ENCODE measurements at regions not wholly inside any gene's neighbourhood (a gene's known extent, or its start where the extent isn't known, plus 50 kb on each side); places are given as distances from the start of the nearest gene placed in this dataset.

DNA sequence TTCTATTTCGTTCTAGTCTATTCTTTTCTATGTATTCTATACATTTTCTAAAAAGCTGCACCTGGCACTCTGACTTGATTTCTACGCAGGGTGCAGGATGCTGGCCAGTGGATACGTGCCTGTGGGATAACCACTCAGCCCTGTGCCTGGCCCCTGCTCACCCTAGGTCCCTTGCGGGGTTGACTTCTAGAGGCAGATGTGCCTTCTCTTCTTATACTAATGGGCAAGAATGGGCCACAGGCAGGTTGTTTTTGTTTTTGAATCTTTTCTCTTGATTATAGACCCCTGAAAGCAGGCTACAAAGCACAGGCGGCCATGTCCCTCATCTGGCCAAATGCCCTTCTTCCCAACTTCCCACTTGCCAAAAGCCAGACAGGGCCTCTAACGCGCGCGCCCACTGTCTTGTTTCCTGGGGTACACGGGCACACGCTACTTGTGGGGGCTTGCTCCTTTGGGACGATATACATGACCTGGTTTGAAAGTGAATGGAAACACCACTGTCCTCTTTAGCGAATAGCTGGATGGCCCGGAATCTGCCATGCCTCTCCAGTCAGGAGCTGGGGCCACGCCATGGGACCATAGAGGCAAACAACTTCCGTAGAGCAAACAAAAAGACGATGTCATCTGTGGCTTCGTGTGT, 162.7 kb upstream of the IRX2 start:
- H3F3A ChIP-seq (ENCODE audit: low read length, unreplicated experiment) = no peaks in the 10 kb centered on the region
- no peaks in the 10 kb centered on the region for H3K4me1 ChIP-seq (ENCODE audit: insufficient read depth, low read length)
- no peak for ATAC-seq
- BruUV-seq (replicated peaks) = no TSS peak
- ChIA-PET POLR2A (ENCODE audit: unreplicated experiment) (no interaction called here), CTCF (no interaction called here)
- intact Hi-C loops (cut with micrococcal nuclease) = no loop called here
- no peak overlapping the region for H3K4me2 ChIP-seq (ENCODE audit: low read length)
- H3K9me2 ChIP-seq (replicated peaks; ENCODE audit: low read length) = no peaks in the 10 kb centered on the region
- no peak overlapping the region for H2AFZ ChIP-seq (ENCODE audit: low read length)
- no peaks in the 10 kb centered on the region for H4K20me1 ChIP-seq (ENCODE audit: low read length)
- no peaks in the 10 kb centered on the region for H3K36me3 ChIP-seq (ENCODE audit: low read depth, low read length)
- no peaks in the 10 kb centered on the region for H3K79me2 ChIP-seq (ENCODE audit: low read length)
- H3K27me3 ChIP-seq (ENCODE audit: low read length) = peaks cover 2% of the 10 kb centered on the region; the same call in 1 of the 2 replicates
- no peak overlapping the region for H3K9ac ChIP-seq (ENCODE audit: low read length)
- TF ChIP-seq EZH2 (IDR thresholded peaks at IDR 0.05; ENCODE audit: low read length, unreplicated experiment) (no peak), EZH2phosphoT487 (IDR thresholded peaks at IDR 0.05; ENCODE audit: borderline replicate concordance, low read length) (no peak)
- no peak overlapping the region for H3K27ac ChIP-seq (ENCODE audit: low read length)
- no peak for DNase-seq
- no peak overlapping the region for H3K4me3 ChIP-seq (ENCODE audit: low read length)
- H3K9me3 ChIP-seq (ENCODE audit: low read length) = no peaks in the 10 kb centered on the region

DNA sequence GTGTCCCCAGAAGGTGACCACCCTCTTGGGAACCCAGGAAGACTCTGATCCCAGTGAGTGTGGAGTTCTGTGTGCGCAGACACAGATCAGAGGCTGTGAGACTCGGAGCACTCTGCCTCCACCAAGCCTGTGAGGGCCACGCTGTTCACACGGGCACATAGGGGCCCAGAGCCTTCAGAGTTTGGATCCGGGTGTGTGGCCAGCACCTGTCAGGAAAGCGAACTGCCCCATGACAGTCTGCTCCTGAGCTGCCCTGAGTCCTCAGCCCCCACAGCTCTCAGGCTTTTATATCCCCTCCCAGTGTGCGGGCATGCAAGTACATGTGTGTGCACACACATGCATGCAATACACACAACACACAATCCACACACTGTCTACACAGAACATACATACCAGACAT, 161.8 kb upstream of the IRX2 start:
- BruUV-seq (replicated peaks) = no TSS peak
- no peak overlapping the region for H3K4me2 ChIP-seq (ENCODE audit: low read length)
- H3K9me2 ChIP-seq (replicated peaks; ENCODE audit: low read length) = no peaks in the 10 kb centered on the region
- ATAC-seq (no peak), DNase-seq (no peak)
- no peak overlapping the region for H3K4me3 ChIP-seq (ENCODE audit: low read length)
- ChIA-PET CTCF (no interaction called here), POLR2A (ENCODE audit: unreplicated experiment) (no interaction called here)
- TF ChIP-seq, protein P1, sequence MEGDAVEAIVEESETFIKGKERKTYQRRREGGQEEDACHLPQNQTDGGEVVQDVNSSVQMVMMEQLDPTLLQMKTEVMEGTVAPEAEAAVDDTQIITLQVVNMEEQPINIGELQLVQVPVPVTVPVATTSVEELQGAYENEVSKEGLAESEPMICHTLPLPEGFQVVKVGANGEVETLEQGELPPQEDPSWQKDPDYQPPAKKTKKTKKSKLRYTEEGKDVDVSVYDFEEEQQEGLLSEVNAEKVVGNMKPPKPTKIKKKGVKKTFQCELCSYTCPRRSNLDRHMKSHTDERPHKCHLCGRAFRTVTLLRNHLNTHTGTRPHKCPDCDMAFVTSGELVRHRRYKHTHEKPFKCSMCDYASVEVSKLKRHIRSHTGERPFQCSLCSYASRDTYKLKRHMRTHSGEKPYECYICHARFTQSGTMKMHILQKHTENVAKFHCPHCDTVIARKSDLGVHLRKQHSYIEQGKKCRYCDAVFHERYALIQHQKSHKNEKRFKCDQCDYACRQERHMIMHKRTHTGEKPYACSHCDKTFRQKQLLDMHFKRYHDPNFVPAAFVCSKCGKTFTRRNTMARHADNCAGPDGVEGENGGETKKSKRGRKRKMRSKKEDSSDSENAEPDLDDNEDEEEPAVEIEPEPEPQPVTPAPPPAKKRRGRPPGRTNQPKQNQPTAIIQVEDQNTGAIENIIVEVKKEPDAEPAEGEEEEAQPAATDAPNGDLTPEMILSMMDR (conservative IDR thresholded peaks at IDR 0.05; ENCODE audit: low read depth, low read length) = no peak
- TF ChIP-seq EZH2phosphoT487 (IDR thresholded peaks at IDR 0.05; ENCODE audit: borderline replicate concordance, low read length) = no peak
- no peak for TF ChIP-seq EZH2 (IDR thresholded peaks at IDR 0.05; ENCODE audit: low read length, unreplicated experiment)
- H3K36me3 ChIP-seq (ENCODE audit: low read depth, low read length) = no peaks in the 10 kb centered on the region
- no peak overlapping the region for H2AFZ ChIP-seq (ENCODE audit: low read length)
- H3K9me3 ChIP-seq (ENCODE audit: low read length) = no peaks in the 10 kb centered on the region
- H3K27me3 ChIP-seq (ENCODE audit: low read length) = peaks cover 8% of the 10 kb centered on the region; the same call in 1 of the 2 replicates
- no peak overlapping the region for H3K27ac ChIP-seq (ENCODE audit: low read length)
- H3K4me1 ChIP-seq (ENCODE audit: insufficient read depth, low read length) = no peaks in the 10 kb centered on the region
- H3F3A ChIP-seq (ENCODE audit: low read length, unreplicated experiment) = no peaks in the 10 kb centered on the region
- no peak overlapping the region for H3K9ac ChIP-seq (ENCODE audit: low read length)
- no peaks in the 10 kb centered on the region for H3K79me2 ChIP-seq (ENCODE audit: low read length)
- intact Hi-C loops (cut with micrococcal nuclease) = no loop called here
- H4K20me1 ChIP-seq (ENCODE audit: low read length) = no peaks in the 10 kb centered on the region

DNA sequence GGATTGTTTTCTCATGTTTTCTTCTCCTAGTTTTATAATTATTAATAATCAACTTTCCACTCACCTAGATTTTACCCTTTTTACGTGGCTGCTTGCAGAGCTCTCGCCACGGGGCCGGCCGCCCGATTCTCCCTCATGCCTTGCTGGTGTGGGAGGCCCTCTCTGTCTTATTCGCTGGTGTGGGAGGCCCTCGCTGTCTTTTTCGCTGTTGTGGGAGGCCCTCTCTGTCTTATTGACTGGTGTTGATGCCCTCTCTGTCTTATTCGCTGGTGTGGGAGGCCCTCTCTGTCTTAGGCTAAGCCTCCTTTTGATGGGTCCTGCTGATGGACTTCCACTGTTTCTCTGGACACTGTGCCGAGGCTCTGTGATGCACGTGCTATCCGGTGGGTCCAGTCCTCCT, 161.3 kb upstream of the IRX2 start:
- no TSS peak for BruUV-seq (replicated peaks)

More for the DNA sequence above, 161.3 kb upstream of the IRX2 start:
- Histone ChIP-seq H3K36me3 (ENCODE audit: low read depth, low read length) (no peaks in the 10 kb centered on the region), H3K27ac (ENCODE audit: low read length) (no peak overlapping the region), H3K79me2 (ENCODE audit: low read length) (no peaks in the 10 kb centered on the region), H3F3A (ENCODE audit: low read length, unreplicated experiment) (no peaks in the 10 kb centered on the region), H3K9me3 (ENCODE audit: low read length) (no peaks in the 10 kb centered on the region), H3K4me2 (ENCODE audit: low read length) (no peak overlapping the region), H3K9me2 (replicated peaks; ENCODE audit: low read length) (no peaks in the 10 kb centered on the region), H3K27me3 (ENCODE audit: low read length) (peaks cover 8% of the 10 kb centered on the region; the same call in 1 of the 2 replicates), H3K9ac (ENCODE audit: low read length) (no peak overlapping the region), H3K4me1 (ENCODE audit: insufficient read depth, low read length) (no peaks in the 10 kb centered on the region), H4K20me1 (ENCODE audit: low read length) (no peaks in the 10 kb centered on the region), H2AFZ (ENCODE audit: low read length) (no peak overlapping the region), H3K4me3 (ENCODE audit: low read length) (no peak overlapping the region)
- POLR2A ChIA-PET (ENCODE audit: unreplicated experiment) = no interaction called here
- ATAC-seq = no peak
- CTCF ChIA-PET = no interaction called here
- no peak for DNase-seq
- intact Hi-C loops (cut with micrococcal nuclease) = no loop called here
- TF ChIP-seq, protein P1 (conservative IDR thresholded peaks at IDR 0.05; ENCODE audit: low read depth, low read length) = no peak
- TF ChIP-seq EZH2phosphoT487 (IDR thresholded peaks at IDR 0.05; ENCODE audit: borderline replicate concordance, low read length) = no peak
- no peak for TF ChIP-seq EZH2 (IDR thresholded peaks at IDR 0.05; ENCODE audit: low read length, unreplicated experiment)
